GM20000 (cell line): ENCODE measurements at regions not wholly inside any gene's neighbourhood (a gene's known extent, or its start where the extent isn't known, plus 50 kb on each side); places are given as distances from the start of the nearest gene placed in this dataset.

Experiments
- DNase-seq: peaks from one replicate; pipeline ENCODE4 v3.0.0; 2012; ENCODE audit warnings: low spot score
- CTCF ChIP-seq: IDR thresholded peaks from 2 replicates; pipeline ENCODE4 v1.5.1; 2012; ENCODE audit warnings: mild to moderate bottlenecking, control low read depth; ENCODE audit errors: extremely low read depth, missing control alignments

GRCh38 chr2:217520356-217521010, 482.3 kb downstream of the TNS1 start:
- no peak for DNase-seq
- TF ChIP-seq CTCF, result no peak

- TF ChIP-seq CTCF, result no peak
- DNase-seq, result no peak
Measured at GRCh38 chr2:217517402-217517801, 485.4 kb downstream of the TNS1 start.

- TF ChIP-seq CTCF, result no peak
- no peak for DNase-seq
Measured at GRCh38 chr2:217515615-217516309, 487.0 kb downstream of the TNS1 start.

- no peak for TF ChIP-seq CTCF
- DNase-seq, result no peak
Measured at GRCh38 chr2:217513258-217513657, 489.5 kb downstream of the TNS1 start.

- DNase-seq, result no peak
- no peak for TF ChIP-seq CTCF
Measured at GRCh38 chr2:217512728-217513127, 490.1 kb downstream of the TNS1 start.

- no peak for DNase-seq
- no peak for TF ChIP-seq CTCF
Measured at GRCh38 chr2:217512259-217512658, 490.5 kb downstream of the TNS1 start.

- no peak for DNase-seq
- no peak for TF ChIP-seq CTCF
Measured at GRCh38 chr2:217511850-217512249, 490.9 kb downstream of the TNS1 start.
